IPS-NIHi7 (cell line): ENCODE measurements at regions not wholly inside any gene's neighbourhood (a gene's known extent, or its start where the extent isn't known, plus 50 kb on each side); places are given as distances from the start of the nearest gene placed in this dataset.

Experiments
- DNase-seq: peaks from one replicate; pipeline ENCODE4 v3.0.0; 2012; ENCODE audit warnings: mixed read lengths; ENCODE audit errors: extremely low spot score

DNA sequence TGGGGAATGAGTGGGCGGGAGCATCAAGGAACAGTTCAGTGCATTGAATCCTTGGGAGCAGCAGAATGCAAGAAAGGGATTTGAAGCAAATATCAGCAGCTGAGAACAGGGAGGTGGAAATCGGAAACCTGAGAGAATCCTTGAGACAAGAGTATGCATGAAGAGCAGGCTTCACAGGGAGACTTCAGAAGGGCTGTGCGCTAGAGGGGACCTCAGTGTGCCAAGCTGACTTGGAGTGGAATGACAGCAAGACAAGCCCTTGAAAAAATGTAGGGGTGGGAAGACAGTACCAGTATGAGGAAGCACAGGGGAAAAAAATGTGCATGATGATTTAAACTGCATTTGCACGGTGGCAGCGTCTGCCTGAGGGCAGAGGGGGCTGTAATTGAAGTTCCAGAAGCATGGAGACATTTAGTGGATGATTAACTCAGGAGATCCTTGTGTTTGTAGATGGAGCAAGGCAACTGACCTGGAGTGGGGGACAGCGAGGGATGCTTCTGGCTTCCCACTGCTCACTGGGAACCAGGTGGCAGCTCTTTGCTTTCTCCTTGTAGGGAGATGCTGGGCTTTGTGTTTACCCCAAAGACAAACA, 204.9 kb upstream of the PLET1 start:
- no peak for DNase-seq

DNA sequence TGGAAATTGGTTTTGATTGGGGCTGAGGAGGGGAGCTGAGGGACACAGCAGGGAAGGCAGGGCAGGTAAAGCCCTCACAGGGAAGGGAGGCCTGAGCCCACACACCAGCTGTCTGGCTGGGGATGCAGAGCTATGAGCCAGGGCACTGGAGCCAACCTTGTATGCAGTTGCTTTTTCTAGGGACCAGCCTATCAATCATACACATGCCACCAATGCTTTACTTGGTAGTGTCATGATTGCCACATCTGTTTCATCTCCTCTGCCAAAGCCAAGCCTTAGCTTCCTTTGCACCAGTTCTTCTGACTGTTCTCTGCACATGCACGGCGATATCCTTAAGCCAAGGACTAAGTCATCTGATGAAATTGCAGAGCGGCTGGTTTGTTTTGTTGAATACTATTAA, 207.1 kb upstream of the PLET1 start:
- no peak for DNase-seq

DNA sequence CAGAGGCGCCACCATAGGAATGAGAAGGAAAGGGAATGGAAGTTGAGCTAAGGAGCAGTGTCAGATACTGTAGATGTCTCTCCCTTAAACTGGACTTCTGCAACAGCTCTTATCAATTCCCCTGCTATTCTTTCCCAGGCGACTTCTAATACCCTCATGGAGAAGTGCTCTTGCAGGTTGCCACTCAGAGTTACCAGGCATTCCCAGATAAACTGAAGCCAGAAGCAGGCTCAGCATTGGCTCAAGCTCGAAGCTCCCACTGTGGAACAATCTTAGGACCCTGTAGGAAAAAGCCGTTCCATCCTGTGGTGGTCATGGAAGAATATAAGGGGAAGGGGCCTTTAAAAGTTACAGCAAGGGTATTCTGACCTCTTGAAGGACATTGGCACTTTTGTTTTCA, 208.7 kb upstream of the PLET1 start:
- no peak for DNase-seq

DNA sequence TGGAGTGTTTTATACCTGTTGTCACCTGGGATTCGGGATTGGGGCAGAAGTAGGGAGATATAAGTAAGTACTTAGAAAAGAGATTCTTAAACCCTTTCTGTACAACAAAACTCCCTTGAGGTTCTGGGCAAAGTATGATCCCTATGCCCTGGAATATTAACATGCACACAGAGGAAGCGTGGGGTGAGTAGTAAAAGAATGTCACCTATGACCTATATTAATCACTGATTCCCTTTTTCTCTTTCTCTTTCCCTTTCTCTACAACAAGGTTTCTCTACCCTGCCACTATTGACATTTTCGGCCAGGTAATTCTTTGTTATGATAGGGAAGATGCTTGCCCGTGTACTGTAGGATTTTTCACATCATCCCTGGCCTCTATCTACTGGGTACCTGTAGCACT, 209.7 kb upstream of the PLET1 start:
- DNase-seq: no peak

DNA sequence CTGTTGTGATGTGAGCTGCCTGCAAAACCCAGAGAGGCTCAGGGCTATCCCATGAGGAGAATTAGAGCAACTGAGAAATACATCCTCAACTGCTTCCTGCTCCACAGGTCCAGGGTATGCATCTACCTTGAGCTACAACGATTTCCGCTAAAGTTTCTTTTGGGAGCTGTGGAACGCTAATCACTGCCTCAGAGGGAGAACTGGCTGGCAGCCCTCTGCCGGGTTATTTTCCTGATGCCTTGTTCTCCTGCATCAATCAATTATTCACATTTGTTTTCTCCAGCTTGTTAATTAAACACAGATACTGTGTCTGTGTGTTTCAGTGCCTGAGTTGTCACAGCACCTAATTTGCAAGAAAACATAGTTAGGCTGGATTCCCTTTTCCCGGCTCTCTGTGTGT, 211.1 kb upstream of the PLET1 start:
- no peak for DNase-seq

DNA sequence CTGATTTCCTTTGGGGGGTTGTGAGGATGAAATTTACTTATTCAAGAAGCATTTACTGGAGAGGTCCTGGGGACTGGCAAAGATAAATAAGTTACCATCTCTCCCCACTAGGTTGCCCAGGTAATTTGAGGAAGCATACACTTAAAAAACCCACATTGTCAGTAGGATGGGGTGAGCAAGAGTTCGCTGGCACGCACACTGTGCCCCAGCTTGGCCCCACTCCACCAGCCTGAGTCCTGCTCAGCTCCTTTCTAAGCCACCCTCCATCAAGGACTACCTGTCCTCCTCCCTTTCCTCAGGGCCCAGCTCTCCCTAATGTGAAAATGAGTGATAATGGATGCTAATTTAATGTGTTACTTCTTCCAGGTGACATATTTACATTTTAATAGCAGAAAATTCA, 216.5 kb upstream of the PLET1 start:
- DNase-seq: no peak

DNA sequence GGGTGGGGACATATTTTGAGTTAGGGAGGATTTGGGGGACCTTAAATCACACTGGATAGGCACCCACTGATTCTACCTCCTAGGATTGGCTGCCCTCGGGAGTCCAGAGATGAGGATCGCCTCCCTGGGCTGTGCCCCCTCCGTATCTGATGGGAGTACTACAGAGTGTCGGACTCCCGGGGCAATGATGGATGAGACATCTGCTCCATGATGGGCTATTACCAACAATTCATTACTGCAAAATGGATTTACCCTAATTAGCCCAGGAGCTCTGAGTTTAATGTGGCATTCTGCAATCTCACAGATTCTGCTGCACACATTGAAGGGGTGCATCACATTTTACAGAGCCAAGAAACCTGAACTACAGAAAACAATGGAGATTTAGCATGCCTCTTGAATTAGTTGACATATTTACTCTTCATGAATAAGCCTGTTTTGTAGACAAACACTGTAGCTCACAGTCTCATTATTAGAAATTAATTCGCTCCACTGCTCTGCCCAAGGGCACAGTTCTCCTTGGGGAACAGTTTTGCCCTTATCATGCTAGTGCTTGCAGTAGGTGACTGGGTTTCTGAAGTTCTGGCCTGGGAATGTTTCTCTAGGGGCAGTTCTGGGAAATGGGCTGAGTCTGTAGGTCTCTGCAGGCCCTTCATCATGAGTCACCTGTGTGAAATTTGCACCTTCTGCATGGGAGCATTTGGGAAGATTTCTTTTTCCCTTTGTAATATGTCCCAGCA, 217.1 kb upstream of the PLET1 start:
- DNase-seq: no peak

DNA sequence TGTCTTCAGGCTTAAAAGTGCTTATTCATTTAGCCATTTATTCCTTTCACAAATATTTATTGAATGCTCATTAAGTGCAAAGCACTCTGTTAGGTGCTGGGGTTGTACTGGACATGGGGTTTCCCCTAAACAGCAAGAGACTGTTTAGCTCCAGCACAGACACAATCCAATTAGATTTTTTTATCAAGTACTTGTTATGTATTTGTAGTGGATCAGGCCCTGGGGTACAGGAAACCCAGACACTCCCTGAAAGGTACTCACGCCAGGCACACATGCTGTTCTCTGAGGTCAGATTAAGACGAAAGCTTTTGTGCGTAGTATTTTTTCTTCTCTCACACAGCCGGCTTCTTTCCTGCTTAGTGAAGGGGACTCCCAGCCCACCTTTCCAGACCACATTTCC, 218.1 kb upstream of the PLET1 start:
- DNase-seq: no peak

DNA sequence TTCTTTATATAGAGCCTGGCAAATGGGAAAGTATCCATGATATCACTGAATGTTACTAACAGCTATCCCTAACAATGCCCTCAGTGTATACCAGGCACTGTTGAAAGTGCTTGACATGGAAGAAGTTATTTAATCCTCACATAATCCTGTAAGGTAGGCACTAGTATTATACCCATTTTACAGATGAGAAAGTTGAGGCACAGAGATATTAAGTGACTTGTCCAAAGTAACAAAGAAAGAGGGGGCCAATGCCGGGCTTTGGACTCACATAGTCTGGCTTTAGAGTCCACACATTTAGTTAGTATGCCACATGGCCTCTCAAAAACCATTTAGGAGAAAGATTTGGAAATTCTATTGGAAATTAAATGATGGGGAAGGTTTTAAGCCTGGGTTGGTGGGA, 220.8 kb upstream of the PLET1 start:
- DNase-seq: no peak

DNA sequence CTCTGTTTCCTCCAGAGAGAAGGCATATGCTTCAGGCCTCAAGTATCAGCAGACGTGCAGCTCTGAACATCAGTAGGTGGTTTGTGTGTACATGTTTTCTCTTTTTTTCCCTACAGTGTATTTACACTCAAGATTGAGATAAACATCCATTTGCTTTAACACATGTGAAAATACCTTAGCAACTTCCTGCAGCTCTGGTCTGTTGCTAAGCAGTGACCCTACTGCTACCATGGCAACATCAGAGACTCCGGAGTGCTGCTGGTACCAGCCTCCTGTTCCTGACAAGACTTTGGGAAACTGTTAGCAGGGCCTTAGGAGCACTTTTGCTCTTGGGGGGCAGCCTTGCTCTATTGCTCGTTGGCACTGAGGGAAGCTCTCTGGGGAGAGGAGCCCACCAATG, 221.2 kb upstream of the PLET1 start:
- no peak for DNase-seq

DNA sequence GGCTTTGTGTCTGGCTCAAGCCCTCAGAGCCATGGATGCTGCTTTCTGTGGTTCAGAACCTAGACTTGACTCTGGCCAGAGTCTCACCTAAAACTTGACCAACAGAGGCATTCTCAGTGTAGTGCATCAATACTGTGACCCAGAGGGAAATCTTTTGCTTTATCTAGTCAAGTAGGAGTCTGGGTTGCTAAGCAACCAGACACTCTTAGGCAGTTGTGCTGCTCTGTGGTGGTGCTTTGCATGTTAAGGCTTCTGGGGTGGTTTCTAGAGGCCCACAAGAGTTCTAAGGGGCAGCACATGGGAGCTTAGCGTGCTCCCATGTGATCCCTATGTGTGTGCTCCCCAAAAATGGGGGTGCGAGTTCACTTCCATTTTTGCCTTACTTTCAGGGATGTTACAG, 224.6 kb upstream of the PLET1 start:
- no peak for DNase-seq

DNA sequence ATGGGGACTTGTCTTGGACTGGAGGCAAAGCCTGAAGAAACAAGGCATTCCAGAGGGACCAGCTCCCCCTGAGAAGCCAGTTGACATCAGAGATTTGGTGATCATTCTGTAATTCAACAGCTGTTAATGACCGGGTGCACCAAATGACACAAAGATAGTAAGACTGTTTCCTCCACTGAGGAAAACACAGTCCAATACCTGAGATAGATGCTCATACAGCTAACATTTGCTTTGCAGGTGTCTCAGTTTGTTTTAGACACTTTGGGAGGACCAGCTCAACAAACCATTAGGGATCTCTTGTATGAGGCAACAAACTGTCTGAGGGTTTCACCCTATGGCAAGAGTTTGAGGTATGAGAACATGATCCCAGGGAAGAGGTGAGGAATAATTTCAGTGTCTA, 237.2 kb upstream of the PLET1 start:
- DNase-seq: no peak

DNA sequence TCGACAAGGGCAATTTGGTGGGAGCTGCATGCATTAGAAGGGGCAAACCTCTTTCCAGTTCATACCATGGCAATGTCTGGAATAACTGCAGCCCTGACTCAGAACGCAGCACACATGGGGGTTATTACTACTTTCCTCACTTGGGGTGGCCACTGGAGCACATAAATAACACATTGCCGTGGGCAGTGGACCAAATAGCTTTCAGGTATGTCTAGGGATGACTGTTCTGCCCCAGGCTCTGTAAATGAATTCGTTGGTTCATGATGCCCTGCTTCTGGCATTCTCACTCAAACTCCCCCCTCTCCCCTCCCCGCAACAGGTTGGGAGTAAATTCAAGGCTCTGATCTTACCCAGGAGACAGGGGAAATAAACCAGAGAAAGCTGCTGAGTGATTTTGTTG, 238.0 kb upstream of the PLET1 start:
- no peak for DNase-seq

DNA sequence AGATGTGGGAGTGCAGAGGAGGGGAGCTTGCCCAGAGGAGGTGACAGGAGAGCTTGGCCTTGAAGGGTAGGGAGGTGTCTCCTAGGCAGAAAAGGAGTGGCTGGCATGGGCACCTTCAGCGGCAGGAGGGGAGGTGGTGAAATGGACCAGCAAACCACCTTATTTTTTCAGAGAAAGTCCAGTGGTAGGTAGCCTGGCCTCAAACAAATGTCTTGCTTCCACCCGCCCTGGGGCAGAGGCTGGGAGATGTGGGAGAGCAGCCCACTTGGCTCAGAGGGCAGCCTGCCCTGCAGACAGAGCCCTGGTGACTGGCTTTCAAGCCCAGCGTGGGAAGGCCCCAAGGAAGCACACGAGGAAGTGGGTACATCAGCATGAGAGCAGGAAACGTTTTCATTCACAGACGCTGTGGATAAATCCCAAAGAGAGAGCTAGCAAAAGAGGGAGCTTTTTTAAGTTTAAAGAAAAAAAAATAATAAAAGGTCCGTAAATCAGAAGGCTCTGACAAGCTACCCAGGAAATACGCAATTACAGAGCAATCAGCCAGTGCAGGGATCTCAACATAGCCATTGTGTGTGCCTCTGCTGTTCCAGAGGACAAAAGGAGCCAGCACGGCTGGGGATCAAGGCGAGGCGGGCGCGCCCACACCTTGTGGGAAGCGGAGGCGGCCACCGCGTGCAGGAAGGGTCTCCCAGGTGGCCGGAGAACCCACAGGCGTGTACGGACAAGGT, 238.7 kb upstream of the PLET1 start:
- no peak for DNase-seq

DNA sequence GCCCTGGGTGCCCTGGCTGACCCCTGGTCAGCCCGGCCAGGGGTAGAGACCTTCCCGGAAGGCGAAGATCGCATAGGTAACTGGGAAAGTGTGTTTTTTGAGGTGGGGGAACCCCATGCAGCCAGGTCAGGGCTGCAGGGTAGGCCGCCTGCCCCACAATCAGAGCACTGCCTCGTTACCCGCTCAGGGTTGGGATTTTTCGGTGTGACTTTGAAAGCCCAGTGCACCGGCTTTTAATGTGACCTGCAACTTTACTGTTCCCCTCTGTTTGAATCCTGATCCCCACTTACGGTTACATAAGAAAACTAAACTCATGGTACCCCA, 239.2 kb upstream of the PLET1 start:
- DNase-seq: no peak

DNA sequence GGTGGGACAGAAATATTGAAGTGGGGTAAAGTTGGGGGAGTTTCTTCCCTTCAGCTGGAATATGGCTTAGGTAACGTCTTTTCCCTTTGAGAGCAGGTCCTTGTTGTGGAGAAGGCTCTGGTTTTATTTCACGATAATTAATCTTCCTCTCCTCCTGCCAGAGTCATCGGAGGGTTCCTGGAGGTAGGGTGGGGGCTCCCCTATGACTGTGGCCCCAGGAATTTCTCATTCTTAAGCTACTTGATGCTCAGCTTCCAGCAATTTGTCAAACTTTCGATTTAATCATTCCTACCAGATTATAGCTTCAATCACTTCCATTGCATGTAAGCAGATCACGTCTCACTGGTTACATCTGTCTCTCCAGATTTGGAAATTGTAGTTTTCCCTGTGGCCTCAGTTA, 242.8 kb upstream of the PLET1 start:
- DNase-seq: no peak

DNA sequence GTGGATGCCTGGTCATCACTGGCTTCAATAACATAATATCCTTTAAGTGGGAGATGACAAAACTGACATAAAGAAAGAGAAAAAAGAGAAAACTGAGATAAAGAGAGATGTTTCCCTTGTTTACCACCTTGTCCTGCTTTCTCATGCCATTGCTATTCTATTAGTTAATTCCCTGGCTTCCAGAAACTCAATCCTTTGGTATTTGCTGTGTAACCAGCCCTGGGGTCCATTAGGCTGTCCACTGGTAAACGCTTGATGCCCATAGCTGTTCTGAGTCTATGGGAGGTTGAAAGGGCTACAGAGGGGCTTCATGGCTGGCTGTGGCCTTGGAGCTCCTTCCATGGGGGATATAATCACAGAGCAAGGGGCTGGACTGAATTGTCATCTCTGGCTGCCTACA, 243.4 kb upstream of the PLET1 start:
- DNase-seq: no peak

DNA sequence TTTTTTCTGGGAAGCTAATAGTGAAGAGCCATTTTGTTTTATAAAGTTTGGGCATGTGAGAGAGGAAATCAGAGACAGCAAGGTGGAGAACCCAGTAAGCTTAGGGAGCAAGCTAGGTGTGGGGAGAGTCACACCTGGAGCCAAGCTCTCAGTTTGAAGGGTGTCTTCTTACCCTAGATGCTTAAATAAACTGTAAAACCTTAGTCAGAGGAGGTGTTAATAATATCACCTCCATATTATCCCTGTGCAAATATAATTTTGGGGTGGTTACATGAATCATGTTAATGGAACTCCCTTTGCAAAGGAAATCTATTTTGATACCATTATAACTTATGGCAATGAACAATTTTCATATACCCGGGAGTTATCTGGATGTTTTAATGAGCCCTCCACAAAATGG, 246.2 kb upstream of the PLET1 start:
- no peak for DNase-seq

DNA sequence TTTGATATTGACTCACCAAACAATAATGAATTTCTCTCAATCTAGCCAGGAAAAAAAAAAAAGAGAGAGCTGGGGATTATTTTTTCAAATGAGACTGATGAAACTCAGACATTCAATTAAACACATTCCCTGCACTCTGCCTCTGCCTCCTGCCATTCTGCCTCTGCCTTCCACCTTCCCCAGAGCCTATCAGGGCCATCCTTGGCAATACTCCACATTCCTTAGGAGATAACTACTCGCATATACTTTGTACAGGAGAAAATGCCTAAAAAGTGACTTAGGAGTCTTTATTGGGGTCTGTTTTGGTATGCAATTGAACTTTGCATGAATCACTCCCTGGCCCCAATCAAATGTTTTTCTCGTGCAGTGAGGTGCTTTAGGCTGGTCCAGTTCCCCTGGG, 246.6 kb upstream of the PLET1 start:
- DNase-seq: no peak

DNA sequence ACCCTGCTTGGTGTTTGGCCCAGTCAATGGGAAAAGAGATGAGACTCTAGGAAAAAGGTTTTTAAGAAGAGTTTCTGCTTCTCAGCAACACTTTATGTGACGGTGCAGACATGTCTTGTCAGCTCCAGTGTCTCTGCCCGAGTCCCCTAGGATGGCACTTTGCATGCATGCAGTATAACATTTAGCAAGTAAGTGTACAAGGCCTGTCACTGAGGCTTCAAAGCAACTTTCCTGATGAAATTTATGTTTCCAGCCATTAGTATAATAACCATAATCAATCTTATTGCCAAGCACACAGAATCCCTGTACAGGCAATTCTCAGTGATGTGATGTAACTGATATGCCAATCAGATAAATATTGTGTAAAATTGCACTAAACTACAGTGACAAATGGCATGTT, 248.1 kb upstream of the PLET1 start:
- DNase-seq: no peak

DNA sequence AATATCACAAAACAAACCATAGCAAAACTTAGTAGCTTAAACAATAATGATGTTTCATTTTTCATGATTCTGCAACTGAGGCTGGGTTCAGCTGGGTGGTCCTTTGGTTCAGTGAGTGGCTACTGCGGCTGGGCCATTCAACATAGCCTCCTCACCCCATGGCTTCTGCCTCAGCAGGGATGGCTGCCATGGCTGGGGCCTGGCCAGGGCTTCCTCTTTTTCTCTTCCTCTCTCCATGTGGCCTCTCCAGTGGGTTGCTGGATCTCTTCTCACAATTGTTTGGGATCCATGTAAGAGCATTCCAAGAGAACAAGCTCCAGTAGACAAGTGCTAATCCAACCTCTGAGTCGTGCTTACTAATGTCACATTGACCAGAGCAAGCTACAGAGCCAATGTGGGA, 248.6 kb upstream of the PLET1 start:
- DNase-seq: no peak

DNA sequence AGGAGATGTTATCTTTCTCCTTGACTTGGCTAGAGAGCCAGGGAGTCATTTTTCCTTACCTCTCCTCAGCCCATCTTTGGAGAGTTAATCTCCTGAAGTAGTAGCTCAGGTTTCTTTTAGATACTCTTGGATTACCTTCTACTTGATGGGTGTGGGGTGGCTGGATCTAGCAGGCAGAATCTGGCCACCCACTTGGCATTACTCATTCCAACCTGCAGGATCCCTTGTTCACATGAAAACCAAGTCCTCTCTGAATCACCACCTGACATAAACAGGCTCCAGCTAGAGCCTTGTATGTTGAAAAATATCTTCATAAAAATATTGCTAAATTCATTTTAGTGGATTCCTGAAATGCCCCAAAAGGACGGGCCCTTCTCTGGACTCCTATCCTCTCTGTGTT, 250.6 kb upstream of the PLET1 start:
- no peak for DNase-seq

DNA sequence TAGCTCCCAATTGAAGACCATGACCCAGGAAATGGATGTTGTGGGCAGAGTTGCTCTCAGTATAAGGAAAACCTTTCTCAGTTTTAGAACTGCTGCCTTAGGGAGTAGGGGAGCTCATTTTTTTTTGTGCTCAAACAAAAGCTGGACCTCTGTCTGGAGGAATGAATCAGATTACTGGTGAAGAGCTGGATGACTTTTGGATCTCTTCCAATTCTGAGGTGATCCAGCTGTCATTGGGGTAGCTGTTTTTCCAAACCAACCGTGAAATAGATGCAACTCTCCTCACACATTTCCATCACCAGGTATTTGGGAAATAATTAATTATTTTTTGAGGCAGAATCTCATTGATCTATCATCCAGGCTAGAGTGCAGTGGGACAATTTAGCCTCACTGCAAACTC, 251.3 kb upstream of the PLET1 start:
- no peak for DNase-seq

DNA sequence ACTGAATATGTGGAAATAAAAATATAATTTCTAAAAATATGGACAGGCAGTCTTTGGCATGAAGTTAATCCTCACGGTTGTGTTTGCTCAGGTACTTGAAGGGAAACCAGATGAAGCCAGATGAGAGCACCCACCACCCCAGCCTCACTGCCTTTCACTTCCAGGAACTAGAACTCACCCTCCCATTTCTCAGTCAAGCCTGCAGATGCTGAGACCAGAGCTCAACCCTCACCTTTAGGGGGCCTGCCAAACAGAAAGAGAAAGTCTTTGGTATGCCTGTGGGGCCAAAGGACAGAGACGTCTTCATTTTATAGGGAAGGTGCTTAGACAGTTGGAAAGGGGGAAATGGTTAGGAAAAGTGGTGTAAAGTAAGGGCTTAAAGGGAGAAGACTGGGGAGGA, 252.8 kb upstream of the PLET1 start:
- DNase-seq: no peak
